ENCODE measurements at regions not wholly inside any gene's neighbourhood (a gene's known extent, or its start where the extent isn't known, plus 50 kb on each side); places are given as distances from the start of the nearest gene placed in this dataset.

DNA sequence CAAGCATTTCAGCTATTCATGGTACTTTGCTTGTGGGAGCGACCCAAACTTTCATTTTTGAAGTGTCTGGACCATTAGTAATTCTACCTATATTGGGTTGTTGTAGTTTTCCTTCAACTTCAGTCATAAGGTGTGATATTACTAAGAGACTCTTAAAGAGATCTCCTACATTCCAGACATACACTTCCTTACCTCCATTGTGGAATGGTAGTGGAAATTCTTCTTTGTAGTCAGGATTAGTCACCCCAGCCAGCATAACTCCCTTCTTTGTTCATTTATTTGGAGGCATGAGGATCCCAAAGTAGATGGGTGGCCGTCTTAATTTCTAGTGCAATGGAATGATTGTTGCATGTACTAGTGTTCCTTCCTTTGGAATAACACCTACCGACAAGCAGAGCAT, 991.4 kb downstream of the ARAP2 start:
- Histone ChIP-seq H3K36me3 (ENCODE audit: insufficient read depth, low read length) (no peaks in the 10 kb centered on the region), H3K27ac (ENCODE audit: low read depth, low read length, poor library complexity, severe bottlenecking) (no peak overlapping the region), H3K4me2 (ENCODE audit: low read length) (no peak overlapping the region), H3K9me2 (ENCODE audit: insufficient read depth, low read length) (no peaks in the 10 kb centered on the region), H3K4me1 (ENCODE audit: insufficient read depth, low read length, poor library complexity, severe bottlenecking) (no peaks in the 10 kb centered on the region), H4K20me1 (ENCODE audit: insufficient read depth, low read length) (no peaks in the 10 kb centered on the region), H3K9me3 (ENCODE audit: low read length) (no peaks in the 10 kb centered on the region), H3K79me2 (ENCODE audit: insufficient read depth, low read depth, low read length) (no peaks in the 10 kb centered on the region), H2AFZ (ENCODE audit: low read length) (no peak overlapping the region), H3K4me3 (ENCODE audit: low read depth, low read length, poor library complexity, severe bottlenecking) (no peak overlapping the region)
- DNase-seq (ENCODE audit: low spot score), result no peak
- no TSS peak for BruUV-seq (replicated peaks)
- intact Hi-C loops (cut with micrococcal nuclease; ENCODE audit: unreplicated experiment), result no loop called here
- TF ChIP-seq, protein P1, sequence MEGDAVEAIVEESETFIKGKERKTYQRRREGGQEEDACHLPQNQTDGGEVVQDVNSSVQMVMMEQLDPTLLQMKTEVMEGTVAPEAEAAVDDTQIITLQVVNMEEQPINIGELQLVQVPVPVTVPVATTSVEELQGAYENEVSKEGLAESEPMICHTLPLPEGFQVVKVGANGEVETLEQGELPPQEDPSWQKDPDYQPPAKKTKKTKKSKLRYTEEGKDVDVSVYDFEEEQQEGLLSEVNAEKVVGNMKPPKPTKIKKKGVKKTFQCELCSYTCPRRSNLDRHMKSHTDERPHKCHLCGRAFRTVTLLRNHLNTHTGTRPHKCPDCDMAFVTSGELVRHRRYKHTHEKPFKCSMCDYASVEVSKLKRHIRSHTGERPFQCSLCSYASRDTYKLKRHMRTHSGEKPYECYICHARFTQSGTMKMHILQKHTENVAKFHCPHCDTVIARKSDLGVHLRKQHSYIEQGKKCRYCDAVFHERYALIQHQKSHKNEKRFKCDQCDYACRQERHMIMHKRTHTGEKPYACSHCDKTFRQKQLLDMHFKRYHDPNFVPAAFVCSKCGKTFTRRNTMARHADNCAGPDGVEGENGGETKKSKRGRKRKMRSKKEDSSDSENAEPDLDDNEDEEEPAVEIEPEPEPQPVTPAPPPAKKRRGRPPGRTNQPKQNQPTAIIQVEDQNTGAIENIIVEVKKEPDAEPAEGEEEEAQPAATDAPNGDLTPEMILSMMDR (conservative IDR thresholded peaks at IDR 0.05; ENCODE audit: low read length), result no peak
- no peak for TF ChIP-seq EZH2phosphoT487 (IDR thresholded peaks at IDR 0.05; ENCODE audit: borderline replicate concordance, low read depth, low read length)
- CTCF ChIA-PET (ENCODE audit: unreplicated experiment), result no interaction called here
- POLR2A ChIA-PET, result no interaction called here

DNA sequence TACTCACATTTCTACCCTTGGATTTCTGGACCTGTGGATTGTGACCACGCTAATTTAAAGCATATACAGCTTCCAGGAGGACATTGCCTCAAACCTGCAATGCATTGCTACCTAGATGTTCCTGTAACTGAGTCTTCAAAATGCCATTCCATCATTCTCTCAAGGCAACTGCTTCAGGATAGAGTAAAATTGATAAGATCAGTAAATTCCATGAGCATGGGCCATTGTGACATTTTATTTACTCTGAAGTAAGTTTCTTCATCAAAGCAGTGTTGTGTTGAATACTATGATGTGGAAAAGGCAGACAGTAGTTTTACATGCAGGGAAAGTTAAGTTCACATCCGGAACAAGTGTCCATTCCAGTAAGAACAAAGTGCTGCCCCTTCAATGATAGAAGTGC, 991.0 kb downstream of the ARAP2 start:
- Histone ChIP-seq H3K9me2 (ENCODE audit: insufficient read depth, low read length) (no peaks in the 10 kb centered on the region), H3K36me3 (ENCODE audit: insufficient read depth, low read length) (no peaks in the 10 kb centered on the region), H3K4me2 (ENCODE audit: low read length) (no peak overlapping the region), H3K79me2 (ENCODE audit: insufficient read depth, low read depth, low read length) (no peaks in the 10 kb centered on the region), H2AFZ (ENCODE audit: low read length) (no peak overlapping the region), H3K9me3 (ENCODE audit: low read length) (no peaks in the 10 kb centered on the region), H3K27ac (ENCODE audit: low read depth, low read length, poor library complexity, severe bottlenecking) (no peak overlapping the region), H4K20me1 (ENCODE audit: insufficient read depth, low read length) (no peaks in the 10 kb centered on the region), H3K4me3 (ENCODE audit: low read depth, low read length, poor library complexity, severe bottlenecking) (no peak overlapping the region), H3K4me1 (ENCODE audit: insufficient read depth, low read length, poor library complexity, severe bottlenecking) (no peaks in the 10 kb centered on the region)
- no TSS peak for BruUV-seq (replicated peaks)
- DNase-seq (ENCODE audit: low spot score), result no peak
- POLR2A ChIA-PET, result no interaction called here
- intact Hi-C loops (cut with micrococcal nuclease; ENCODE audit: unreplicated experiment), result no loop called here
- TF ChIP-seq EZH2phosphoT487 (IDR thresholded peaks at IDR 0.05; ENCODE audit: borderline replicate concordance, low read depth, low read length), result no peak
- TF ChIP-seq, protein P1 (conservative IDR thresholded peaks at IDR 0.05; ENCODE audit: low read length), result no peak
- CTCF ChIA-PET (ENCODE audit: unreplicated experiment), result no interaction called here

DNA sequence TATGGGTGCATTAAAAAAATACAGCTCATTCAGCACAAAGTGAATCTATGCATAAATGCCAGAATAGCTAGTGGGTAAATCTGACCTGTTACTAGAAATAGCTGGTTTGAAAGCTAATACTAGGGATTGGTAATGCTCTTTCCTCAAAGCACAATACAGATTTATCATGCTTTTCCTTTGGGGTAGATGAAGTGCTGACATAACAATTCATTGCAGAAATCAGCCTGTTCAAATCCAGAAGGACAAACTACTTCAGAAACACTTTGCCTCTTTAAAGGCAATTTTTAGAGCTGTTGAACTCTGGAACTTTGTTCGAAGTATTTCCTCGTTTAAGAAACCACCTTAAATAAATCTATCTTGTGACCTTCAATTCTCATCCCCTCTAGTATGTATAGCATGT, 957.9 kb downstream of the ARAP2 start:
- intact Hi-C loops (cut with micrococcal nuclease; ENCODE audit: unreplicated experiment), result no loop called here
- H3K79me2 ChIP-seq (ENCODE audit: insufficient read depth, low read depth, low read length), result no peaks in the 10 kb centered on the region
- no peaks in the 10 kb centered on the region for H3K36me3 ChIP-seq (ENCODE audit: insufficient read depth, low read length)
- ChIA-PET CTCF (ENCODE audit: unreplicated experiment) (interaction anchor here (0.5 kb wide), 1 partner anchor 108 kb away, joined by 3 read pairs; no protein-coding TSS in a partner anchor), POLR2A (interaction anchor here (0.6 kb wide), 1 partner anchor 183 kb away, joined by 3 read pairs; no protein-coding TSS in a partner anchor)
- TF ChIP-seq, protein P1 (conservative IDR thresholded peaks at IDR 0.05; ENCODE audit: low read length), result no peak
- TF ChIP-seq EZH2phosphoT487 (IDR thresholded peaks at IDR 0.05; ENCODE audit: borderline replicate concordance, low read depth, low read length), result no peak
- no peaks in the 10 kb centered on the region for H3K9me3 ChIP-seq (ENCODE audit: low read length)
- H3K4me2 ChIP-seq (ENCODE audit: low read length), result no peak overlapping the region
- BruUV-seq (replicated peaks), result no TSS peak
- H4K20me1 ChIP-seq (ENCODE audit: insufficient read depth, low read length), result no peaks in the 10 kb centered on the region
- no peak overlapping the region for H2AFZ ChIP-seq (ENCODE audit: low read length)
- no peaks in the 10 kb centered on the region for H3K9me2 ChIP-seq (ENCODE audit: insufficient read depth, low read length)
- DNase-seq (ENCODE audit: low spot score), result no peak
- H3K27ac ChIP-seq (ENCODE audit: low read depth, low read length, poor library complexity, severe bottlenecking), result no peak overlapping the region
- H3K4me3 ChIP-seq (ENCODE audit: low read depth, low read length, poor library complexity, severe bottlenecking), result no peak overlapping the region
- no peaks in the 10 kb centered on the region for H3K4me1 ChIP-seq (ENCODE audit: insufficient read depth, low read length, poor library complexity, severe bottlenecking)
